ENCODE measurements at regions not wholly inside any gene's neighbourhood (a gene's known extent, or its start where the extent isn't known, plus 50 kb on each side); places are given as distances from the start of the nearest gene placed in this dataset.

DNA sequence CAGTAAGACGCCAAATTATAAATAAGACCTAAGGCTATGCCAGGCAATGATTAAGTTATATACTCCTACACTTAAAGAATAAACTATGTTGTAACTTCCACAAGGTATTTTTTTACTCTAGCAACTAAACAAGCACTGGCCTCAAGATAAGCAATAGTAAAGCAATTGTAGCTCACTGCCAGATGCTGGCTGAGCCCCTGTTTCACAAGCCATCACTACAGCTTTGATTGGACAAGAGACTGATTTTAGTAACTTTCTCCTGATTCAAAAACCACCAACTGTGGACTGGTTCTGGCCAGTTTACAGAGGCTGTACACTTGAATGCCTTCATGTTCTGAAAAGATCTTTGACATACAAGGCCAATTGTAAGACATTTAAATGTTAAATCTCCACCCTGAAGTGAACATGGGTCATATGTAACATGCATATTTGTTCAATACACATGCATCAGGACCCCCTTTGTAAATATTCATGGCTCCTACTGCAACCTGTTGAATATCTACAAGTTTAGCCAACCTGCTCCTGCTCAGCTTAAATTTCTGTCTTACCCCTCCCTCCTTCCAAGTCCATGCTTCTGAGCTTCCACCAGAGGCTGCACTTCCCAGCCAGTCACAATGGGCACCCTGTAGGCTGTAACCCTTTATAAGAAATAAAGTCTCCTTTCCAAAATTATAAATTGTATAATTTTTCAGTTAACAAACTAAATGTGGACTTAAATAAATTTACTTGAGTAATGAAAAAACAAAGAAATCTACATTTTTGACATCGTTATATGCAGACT is 423.6 kb downstream of the ANKRD50 start:
- no peaks in the 10 kb centered on the region for H3K79me2 ChIP-seq (ENCODE audit: control insufficient read depth, low read length)
- H3K9me3 ChIP-seq (ENCODE audit: control insufficient read depth, insufficient read depth, low read length) = no peaks in the 10 kb centered on the region
- H3K9me2 ChIP-seq (replicated peaks; ENCODE audit: control insufficient read depth, low read length) = no peaks in the 10 kb centered on the region
- H3K27me3 ChIP-seq (ENCODE audit: control insufficient read depth, low read length) = no peaks in the 10 kb centered on the region
- no peak overlapping the region for H3K4me3 ChIP-seq (ENCODE audit: low read length)
- no peak for TF ChIP-seq EZH2phosphoT487 (IDR thresholded peaks at IDR 0.05; ENCODE audit: borderline replicate concordance, low read length)
- no peak for TF ChIP-seq CTCF (IDR thresholded peaks at IDR 0.05; ENCODE audit: low read depth, low read length, poor library complexity, severe bottlenecking)
- no peak overlapping the region for H3K27ac ChIP-seq (ENCODE audit: low read depth, low read length)
- no peaks in the 10 kb centered on the region for H3K4me1 ChIP-seq (ENCODE audit: control insufficient read depth, low read length)
- no peak overlapping the region for H3K4me2 ChIP-seq (ENCODE audit: low read length)
- H4K20me1 ChIP-seq (ENCODE audit: control insufficient read depth, insufficient read depth, low read depth, low read length) = no peaks in the 10 kb centered on the region
- H3K36me3 ChIP-seq (ENCODE audit: control insufficient read depth, low read length) = no peaks in the 10 kb centered on the region
- no peaks in the 10 kb centered on the region for H3F3A ChIP-seq (ENCODE audit: control insufficient read depth, insufficient read depth)

DNA sequence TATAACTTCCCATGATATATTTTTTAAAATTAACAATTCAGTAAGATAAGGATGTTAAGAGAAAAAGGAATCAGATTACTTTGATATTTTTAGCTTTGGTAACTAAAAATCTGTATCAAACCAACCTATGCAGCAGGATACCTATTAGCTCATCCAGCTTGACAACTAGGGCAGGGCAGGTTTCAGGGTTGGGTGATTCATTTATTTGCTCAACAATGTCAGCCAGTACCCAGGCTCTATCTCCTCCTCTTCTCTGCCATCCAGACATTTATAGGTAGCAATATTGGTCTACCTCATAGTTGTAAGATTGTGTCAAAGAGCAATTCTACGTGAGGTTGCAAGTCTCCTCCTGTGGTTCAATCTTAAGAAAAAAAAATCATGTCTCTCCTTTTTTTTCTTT is 421.9 kb downstream of the ANKRD50 start:
- H3K9me3 ChIP-seq (ENCODE audit: control insufficient read depth, insufficient read depth, low read length) = no peaks in the 10 kb centered on the region
- no peak overlapping the region for H3K27ac ChIP-seq (ENCODE audit: low read depth, low read length)
- H3K27me3 ChIP-seq (ENCODE audit: control insufficient read depth, low read length) = no peaks in the 10 kb centered on the region
- H3K36me3 ChIP-seq (ENCODE audit: control insufficient read depth, low read length) = no peaks in the 10 kb centered on the region
- no peaks in the 10 kb centered on the region for H3K4me1 ChIP-seq (ENCODE audit: control insufficient read depth, low read length)
- no peak overlapping the region for H3K4me3 ChIP-seq (ENCODE audit: low read length)
- no peak for TF ChIP-seq EZH2phosphoT487 (IDR thresholded peaks at IDR 0.05; ENCODE audit: borderline replicate concordance, low read length)
- TF ChIP-seq CTCF (IDR thresholded peaks at IDR 0.05; ENCODE audit: low read depth, low read length, poor library complexity, severe bottlenecking) = no peak
- H4K20me1 ChIP-seq (ENCODE audit: control insufficient read depth, insufficient read depth, low read depth, low read length) = no peaks in the 10 kb centered on the region
- H3K4me2 ChIP-seq (ENCODE audit: low read length) = no peak overlapping the region
- H3K9me2 ChIP-seq (replicated peaks; ENCODE audit: control insufficient read depth, low read length) = no peaks in the 10 kb centered on the region
- no peaks in the 10 kb centered on the region for H3K79me2 ChIP-seq (ENCODE audit: control insufficient read depth, low read length)
- H3F3A ChIP-seq (ENCODE audit: control insufficient read depth, insufficient read depth) = no peaks in the 10 kb centered on the region

DNA sequence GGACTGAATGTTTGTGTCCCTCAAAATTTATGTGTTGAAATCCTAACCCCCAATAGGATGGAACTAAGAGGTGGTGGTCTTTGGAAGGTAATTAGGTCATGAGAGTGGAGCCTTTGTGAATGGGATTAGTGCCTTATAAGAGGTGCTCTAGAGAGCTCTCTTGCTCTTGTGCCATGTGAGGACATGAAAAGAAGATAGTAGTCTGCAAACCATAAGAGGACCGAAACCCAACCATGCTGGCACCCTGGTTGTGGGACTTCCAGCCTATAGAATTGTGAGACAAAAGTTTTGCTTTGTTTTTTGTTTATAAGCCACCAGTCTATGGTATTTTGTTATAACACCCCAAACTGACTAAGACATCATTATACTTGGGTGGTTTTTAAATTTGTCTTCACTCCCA is 417.1 kb downstream of the ANKRD50 start:
- Histone ChIP-seq H4K20me1 (ENCODE audit: control insufficient read depth, insufficient read depth, low read depth, low read length) (no peaks in the 10 kb centered on the region), H3K4me3 (ENCODE audit: low read length) (no peak overlapping the region), H3K9me2 (replicated peaks; ENCODE audit: control insufficient read depth, low read length) (no peaks in the 10 kb centered on the region), H3K4me1 (ENCODE audit: control insufficient read depth, low read length) (no peaks in the 10 kb centered on the region), H3K79me2 (ENCODE audit: control insufficient read depth, low read length) (no peaks in the 10 kb centered on the region), H3F3A (ENCODE audit: control insufficient read depth, insufficient read depth) (no peaks in the 10 kb centered on the region), H3K36me3 (ENCODE audit: control insufficient read depth, low read length) (no peaks in the 10 kb centered on the region), H3K27ac (ENCODE audit: low read depth, low read length) (no peak overlapping the region), H3K27me3 (ENCODE audit: control insufficient read depth, low read length) (no peaks in the 10 kb centered on the region), H3K4me2 (ENCODE audit: low read length) (no peak overlapping the region), H3K9me3 (ENCODE audit: control insufficient read depth, insufficient read depth, low read length) (no peaks in the 10 kb centered on the region)
- TF ChIP-seq CTCF (IDR thresholded peaks at IDR 0.05; ENCODE audit: low read depth, low read length, poor library complexity, severe bottlenecking) (no peak), EZH2phosphoT487 (IDR thresholded peaks at IDR 0.05; ENCODE audit: borderline replicate concordance, low read length) (no peak)

All from DOHH2 (cell line).